D721Med (cell line): ENCODE measurements at regions not wholly inside any gene's neighbourhood (a gene's known extent, or its start where the extent isn't known, plus 50 kb on each side); places are given as distances from the start of the nearest gene placed in this dataset.
"Not testable (repeated sequence)": the region's sequence is repeated elsewhere in the genome, so short reads cannot be mapped to it uniquely, and the experiment has no call there.

Source experiments
- DNase-seq: peaks from one replicate; pipeline ENCODE4 v3.0.0; 2011; ENCODE audit warnings: low spot score; ENCODE audit not compliant: insufficient read length
- FAIRE-seq: peaks from 2 replicates; lab custom pipeline; 2011; peaks lifted over from hg19 to GRCh38; lab: Jason Lieb, UNC
- CTCF ChIP-seq: IDR thresholded peaks from 2 replicates; pipeline ENCODE4 v1.5.1; 2012; ENCODE audit warnings: mild to moderate bottlenecking, control low read depth; ENCODE audit not compliant: insufficient read depth; ENCODE audit errors: missing control alignments

GRCh38 chr9:115691693-115692092 lies 461.9 kb upstream of the PAPPA start:
- no peak for TF ChIP-seq CTCF
- FAIRE-seq (no peak), DNase-seq (no peak)

GRCh38 chr9:115692868-115693267 lies 460.7 kb upstream of the PAPPA start:
- not testable (repeated sequence) for FAIRE-seq, DNase-seq

DNA sequence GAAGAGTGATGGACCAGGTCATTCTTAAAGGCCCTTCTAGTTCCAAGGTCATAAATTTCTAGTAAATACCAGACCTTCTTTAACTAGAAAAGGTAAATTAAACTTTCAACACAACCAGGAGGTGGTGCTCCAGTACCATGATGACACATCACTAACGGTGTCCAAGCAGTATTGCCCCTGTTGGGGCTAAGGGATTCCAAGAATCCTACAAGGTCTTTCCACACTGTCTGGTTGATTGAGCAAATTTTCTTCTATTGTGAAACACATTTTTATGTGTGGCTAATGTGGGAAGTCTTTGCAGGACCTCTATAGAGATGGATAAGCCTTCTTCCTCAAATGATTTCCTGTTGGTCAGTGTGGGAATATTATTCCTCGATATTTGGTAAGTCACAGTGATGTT lies 459.6 kb upstream of the PAPPA start:
- peak; percentile 21 for TF ChIP-seq CTCF
- no peak for DNase-seq
- no peak for FAIRE-seq

DNA sequence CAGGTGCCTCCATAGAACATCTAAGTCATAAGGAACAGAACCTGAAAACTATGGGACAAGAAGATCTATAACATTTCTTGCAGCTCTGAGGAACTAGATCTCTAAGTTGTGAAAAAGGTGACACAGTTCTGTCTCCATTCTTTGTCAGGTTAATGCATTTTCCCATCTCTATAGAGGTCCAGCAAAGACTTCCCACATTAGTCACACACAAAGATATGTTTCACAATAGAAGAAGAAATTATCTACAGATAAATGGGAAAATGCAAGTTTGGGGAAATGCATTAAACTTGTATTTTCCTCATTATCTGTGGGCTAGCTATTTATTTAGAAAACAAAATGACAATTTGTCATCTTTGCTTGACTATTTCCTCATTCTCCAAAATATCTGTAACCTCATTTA lies 458.6 kb upstream of the PAPPA start:
- DNase-seq = no peak
- FAIRE-seq = no peak
- no peak for TF ChIP-seq CTCF

DNA sequence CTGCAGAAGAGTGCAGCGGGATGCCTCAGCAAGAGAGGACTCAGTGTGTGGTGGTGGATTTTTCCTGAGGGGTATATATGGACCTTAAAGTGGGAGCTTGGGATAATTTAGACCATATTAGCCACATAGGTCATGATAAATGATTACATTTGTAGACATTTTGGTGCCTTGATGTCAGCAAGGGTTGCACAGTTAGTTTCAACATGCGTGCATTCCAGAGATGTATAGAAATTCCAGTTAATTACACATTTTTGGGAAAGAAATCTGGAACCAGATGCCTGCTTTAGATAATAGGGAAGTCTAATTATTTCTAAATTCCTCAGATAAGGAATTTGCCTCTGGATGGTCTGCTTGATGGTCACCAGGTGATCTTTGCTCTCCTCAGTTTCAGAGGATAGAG lies 440.6 kb upstream of the PAPPA start:
- no peak for FAIRE-seq
- no peak for TF ChIP-seq CTCF
- DNase-seq = no peak

- no peak for TF ChIP-seq CTCF
- no peak for FAIRE-seq
Observed at GRCh38 chr9:115715666-115716065, 437.9 kb upstream of the PAPPA start.

DNA sequence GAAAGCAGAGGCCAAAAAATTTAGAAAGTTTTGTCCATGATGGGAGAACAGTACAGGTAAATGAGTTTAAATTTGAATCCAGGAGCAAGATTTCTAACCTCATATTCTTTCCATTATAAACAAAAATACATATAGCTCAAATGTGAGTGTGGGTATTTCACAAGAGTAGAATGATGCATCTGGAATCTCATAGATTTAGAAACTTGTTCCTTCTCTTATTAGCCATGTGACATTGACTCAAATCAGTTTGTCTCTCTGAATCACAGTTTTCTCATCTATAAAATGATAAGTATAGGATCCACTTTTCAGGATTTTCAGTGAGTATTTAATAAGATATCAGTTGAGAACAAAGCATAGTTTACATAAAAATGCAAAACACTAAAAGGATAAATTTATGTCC lies 436.3 kb upstream of the PAPPA start:
- FAIRE-seq (no peak), DNase-seq (no peak)
- TF ChIP-seq CTCF = no peak

More at GRCh38 chr9:115715666-115716065, 437.9 kb upstream of the PAPPA start:
- no peak for DNase-seq

- no peak for DNase-seq
- no peak for FAIRE-seq
- no peak for TF ChIP-seq CTCF
Observed at GRCh38 chr9:115717711-115718173, 435.8 kb upstream of the PAPPA start.
